ENCODE measurements at regions not wholly inside any gene's neighbourhood (a gene's known extent, or its start where the extent isn't known, plus 50 kb on each side); places are given as distances from the start of the nearest gene placed in this dataset.

DNA sequence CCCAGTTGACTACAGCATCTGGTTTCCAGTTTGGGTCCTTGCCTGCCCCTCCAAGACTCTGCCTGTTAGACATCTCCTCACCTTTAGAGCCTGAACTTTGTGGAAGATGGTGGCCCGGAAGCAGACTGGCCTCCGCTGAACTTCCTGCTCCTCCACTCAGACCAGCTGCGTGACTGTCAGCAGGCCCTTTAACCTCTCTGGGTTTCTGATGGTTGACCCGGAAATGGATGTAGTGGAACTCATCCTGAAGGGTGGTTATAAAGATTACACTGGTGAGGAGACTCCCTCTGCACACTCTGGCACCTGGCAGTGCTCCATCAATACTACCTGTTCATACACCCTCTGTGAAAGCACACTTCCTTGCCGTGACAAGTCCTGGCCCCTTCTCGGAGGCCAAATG, 151.9 kb upstream of the TLE3 start:
- Histone ChIP-seq H3K27me3 (no peaks in the 10 kb centered on the region), H3K9me3 (ENCODE audit: low read depth) (no peaks in the 10 kb centered on the region), H3K27ac (no peak overlapping the region), H4K20me1 (ENCODE audit: insufficient read depth, poor library complexity, severe bottlenecking) (no peaks in the 10 kb centered on the region), H2AFZ (no peak overlapping the region), H3K4me1 (ENCODE audit: insufficient read depth) (peaks cover 7% of the 10 kb centered on the region), H3K4me3 (no peak overlapping the region), H3K4me2 (no peak overlapping the region), H3K9me2 (replicated peaks; ENCODE audit: insufficient read depth) (no peaks in the 10 kb centered on the region), H3K79me2 (no peaks in the 10 kb centered on the region), H3K36me3 (replicated peaks; ENCODE audit: insufficient read depth, low read depth) (no peaks in the 10 kb centered on the region)
- DNase-seq (ENCODE audit: low spot score): no peak
- TF ChIP-seq EZH2phosphoT487 (IDR thresholded peaks at IDR 0.05; ENCODE audit: low read depth, severe bottlenecking, unreplicated experiment) (no peak), EZH2 (IDR thresholded peaks at IDR 0.05; ENCODE audit: borderline replicate concordance) (no peak)
- WGBS (ENCODE audit: low lambda C conversion rate, missing lambda C conversion rate): 88% methylated on average over 6 of the region's 6 CpGs

DNA sequence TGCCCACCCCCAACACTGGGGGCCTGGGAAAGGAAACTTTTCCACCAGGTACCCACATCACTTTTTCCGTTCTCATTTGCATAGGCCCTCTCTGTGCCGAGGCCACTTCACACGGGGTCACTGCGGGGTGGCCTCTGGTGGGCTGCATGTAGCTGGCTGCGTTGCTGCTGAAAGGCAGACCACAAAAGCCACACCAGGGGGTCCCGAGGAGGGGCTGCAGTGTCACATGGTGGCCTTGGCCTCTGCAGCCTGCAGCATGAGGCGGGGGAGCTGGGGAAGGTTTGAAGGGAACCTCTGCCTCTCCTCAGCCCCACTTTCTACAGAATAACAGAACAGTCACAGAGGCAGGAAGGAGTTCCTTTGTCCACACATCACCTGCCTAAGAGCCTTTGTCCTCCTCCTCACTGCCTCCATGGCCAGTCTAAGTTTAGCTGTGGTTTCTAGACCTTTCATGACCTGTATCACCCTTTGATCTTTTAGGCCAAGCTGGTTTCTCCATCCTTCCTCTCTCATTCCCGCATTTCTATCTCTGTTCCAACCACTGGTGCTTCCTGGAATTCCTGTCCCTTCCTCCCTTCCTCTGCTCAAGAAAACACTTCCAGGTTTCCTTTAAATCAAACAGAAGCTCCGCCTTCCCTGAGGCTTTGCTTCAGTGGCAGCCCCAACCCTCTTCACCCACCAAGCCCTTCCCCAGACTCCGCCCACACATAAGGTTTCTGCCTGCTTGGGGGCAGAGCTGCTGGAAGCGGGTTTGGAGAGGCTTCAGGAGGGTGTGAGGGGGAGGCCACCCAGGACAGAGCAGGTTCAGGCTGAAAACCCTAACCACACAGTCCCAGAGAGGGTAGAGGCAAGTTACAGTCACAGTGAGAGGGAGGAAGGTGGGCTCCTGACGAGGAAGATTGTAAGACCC, 150.7 kb upstream of the TLE3 start:
- 85% methylated on average over 12 of the region's 12 CpGs for WGBS (ENCODE audit: low lambda C conversion rate, missing lambda C conversion rate)
- Histone ChIP-seq H4K20me1 (ENCODE audit: insufficient read depth, poor library complexity, severe bottlenecking) (no peaks in the 10 kb centered on the region), H3K79me2 (no peaks in the 10 kb centered on the region), H3K4me1 (ENCODE audit: insufficient read depth) (peaks cover 7% of the 10 kb centered on the region), H3K27ac (no peak overlapping the region), H3K36me3 (replicated peaks; ENCODE audit: insufficient read depth, low read depth) (no peaks in the 10 kb centered on the region), H3K27me3 (no peaks in the 10 kb centered on the region), H3K4me3 (no peak overlapping the region), H3K4me2 (no peak overlapping the region), H3K9me3 (ENCODE audit: low read depth) (no peaks in the 10 kb centered on the region), H2AFZ (no peak overlapping the region), H3K9me2 (replicated peaks; ENCODE audit: insufficient read depth) (no peaks in the 10 kb centered on the region)
- no peak for TF ChIP-seq EZH2phosphoT487 (IDR thresholded peaks at IDR 0.05; ENCODE audit: low read depth, severe bottlenecking, unreplicated experiment)
- TF ChIP-seq, protein P1, sequence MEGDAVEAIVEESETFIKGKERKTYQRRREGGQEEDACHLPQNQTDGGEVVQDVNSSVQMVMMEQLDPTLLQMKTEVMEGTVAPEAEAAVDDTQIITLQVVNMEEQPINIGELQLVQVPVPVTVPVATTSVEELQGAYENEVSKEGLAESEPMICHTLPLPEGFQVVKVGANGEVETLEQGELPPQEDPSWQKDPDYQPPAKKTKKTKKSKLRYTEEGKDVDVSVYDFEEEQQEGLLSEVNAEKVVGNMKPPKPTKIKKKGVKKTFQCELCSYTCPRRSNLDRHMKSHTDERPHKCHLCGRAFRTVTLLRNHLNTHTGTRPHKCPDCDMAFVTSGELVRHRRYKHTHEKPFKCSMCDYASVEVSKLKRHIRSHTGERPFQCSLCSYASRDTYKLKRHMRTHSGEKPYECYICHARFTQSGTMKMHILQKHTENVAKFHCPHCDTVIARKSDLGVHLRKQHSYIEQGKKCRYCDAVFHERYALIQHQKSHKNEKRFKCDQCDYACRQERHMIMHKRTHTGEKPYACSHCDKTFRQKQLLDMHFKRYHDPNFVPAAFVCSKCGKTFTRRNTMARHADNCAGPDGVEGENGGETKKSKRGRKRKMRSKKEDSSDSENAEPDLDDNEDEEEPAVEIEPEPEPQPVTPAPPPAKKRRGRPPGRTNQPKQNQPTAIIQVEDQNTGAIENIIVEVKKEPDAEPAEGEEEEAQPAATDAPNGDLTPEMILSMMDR (IDR thresholded peaks at IDR 0.05; ENCODE audit: poor library complexity): no peak
- no peak for TF ChIP-seq EZH2 (IDR thresholded peaks at IDR 0.05; ENCODE audit: borderline replicate concordance)
- DNase-seq (ENCODE audit: low spot score): peak; percentile 30

DNA sequence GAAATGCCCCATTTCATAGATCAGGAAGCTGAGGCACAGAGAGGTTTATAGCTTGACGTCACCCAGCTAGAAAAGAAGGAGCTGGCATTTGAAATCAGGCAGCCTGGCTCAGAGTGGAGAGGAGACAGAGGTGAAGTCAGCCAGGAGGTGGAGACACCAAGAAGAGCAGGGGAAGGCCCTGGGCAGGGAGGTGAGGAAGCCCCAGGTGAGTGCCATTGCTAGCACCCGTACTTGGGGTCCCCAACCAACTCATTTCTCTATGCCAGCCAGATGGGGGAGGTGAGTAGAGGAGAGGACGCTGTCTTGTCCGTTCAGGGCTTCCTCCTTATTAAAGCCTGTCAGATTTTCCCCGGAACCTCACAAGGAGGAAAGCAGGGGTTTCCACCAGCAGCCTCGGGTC, 149.6 kb upstream of the TLE3 start:
- Histone ChIP-seq H3K27ac (no peak overlapping the region), H3K4me1 (ENCODE audit: insufficient read depth) (peaks cover 7% of the 10 kb centered on the region), H3K9me2 (replicated peaks; ENCODE audit: insufficient read depth) (no peaks in the 10 kb centered on the region), H2AFZ (no peak overlapping the region), H3K4me2 (no peak overlapping the region), H3K79me2 (no peaks in the 10 kb centered on the region), H4K20me1 (ENCODE audit: insufficient read depth, poor library complexity, severe bottlenecking) (no peaks in the 10 kb centered on the region), H3K4me3 (no peak overlapping the region), H3K36me3 (replicated peaks; ENCODE audit: insufficient read depth, low read depth) (no peaks in the 10 kb centered on the region), H3K9me3 (ENCODE audit: low read depth) (no peaks in the 10 kb centered on the region), H3K27me3 (no peaks in the 10 kb centered on the region)
- 94% methylated on average over 6 of the region's 6 CpGs for WGBS (ENCODE audit: low lambda C conversion rate, missing lambda C conversion rate)
- TF ChIP-seq, protein P1 (IDR thresholded peaks at IDR 0.05; ENCODE audit: poor library complexity): no peak
- TF ChIP-seq EZH2phosphoT487 (IDR thresholded peaks at IDR 0.05; ENCODE audit: low read depth, severe bottlenecking, unreplicated experiment) (no peak), EZH2 (IDR thresholded peaks at IDR 0.05; ENCODE audit: borderline replicate concordance) (no peak)
- DNase-seq (ENCODE audit: low spot score): no peak

DNA sequence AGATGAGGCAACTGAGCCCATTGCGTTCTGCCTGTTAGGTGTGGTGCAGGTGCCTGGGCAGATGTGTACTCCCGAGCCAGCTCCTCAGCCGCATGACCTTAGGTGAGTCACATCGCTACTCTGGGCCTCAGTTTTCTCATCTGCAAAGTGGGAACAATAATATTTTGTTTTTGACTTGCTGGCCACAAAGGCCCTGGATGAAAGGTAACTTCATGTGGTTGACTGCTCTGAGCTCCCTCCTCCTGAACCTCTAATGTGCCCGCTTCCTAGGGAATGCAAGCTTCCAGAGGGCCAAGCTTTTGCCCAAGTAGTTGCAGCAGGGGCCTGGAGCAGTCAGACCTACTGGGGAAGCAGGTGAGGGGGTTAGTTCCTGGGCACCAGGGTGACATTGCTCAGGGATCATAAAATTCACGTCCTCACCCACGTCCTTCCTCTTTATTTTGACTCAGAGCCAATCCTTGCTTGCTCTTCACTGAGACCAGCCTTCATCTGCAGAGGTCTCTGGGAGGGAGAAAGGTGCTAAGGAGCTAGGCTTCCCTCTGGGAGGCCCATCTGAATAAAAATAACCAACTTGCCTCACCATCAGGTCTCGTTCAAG, 149.0 kb upstream of the TLE3 start:
- no peak for DNase-seq (ENCODE audit: low spot score)
- Histone ChIP-seq H3K4me2 (no peak overlapping the region), H3K4me3 (no peak overlapping the region), H3K9me3 (ENCODE audit: low read depth) (no peaks in the 10 kb centered on the region), H3K36me3 (replicated peaks; ENCODE audit: insufficient read depth, low read depth) (no peaks in the 10 kb centered on the region), H2AFZ (no peak overlapping the region), H3K27me3 (no peaks in the 10 kb centered on the region), H3K9me2 (replicated peaks; ENCODE audit: insufficient read depth) (no peaks in the 10 kb centered on the region), H3K4me1 (ENCODE audit: insufficient read depth) (peaks cover 7% of the 10 kb centered on the region), H3K79me2 (no peaks in the 10 kb centered on the region), H3K27ac (no peak overlapping the region), H4K20me1 (ENCODE audit: insufficient read depth, poor library complexity, severe bottlenecking) (no peaks in the 10 kb centered on the region)
- WGBS (ENCODE audit: low lambda C conversion rate, missing lambda C conversion rate): 94% methylated on average over 8 of the region's 8 CpGs
- TF ChIP-seq, protein P1 (IDR thresholded peaks at IDR 0.05; ENCODE audit: poor library complexity): no peak
- TF ChIP-seq EZH2 (IDR thresholded peaks at IDR 0.05; ENCODE audit: borderline replicate concordance) (no peak), EZH2phosphoT487 (IDR thresholded peaks at IDR 0.05; ENCODE audit: low read depth, severe bottlenecking, unreplicated experiment) (no peak)

Data from hepatocyte (in vitro differentiated cells).